ENCODE measurements at regions not wholly inside any gene's neighbourhood (a gene's known extent, or its start where the extent isn't known, plus 50 kb on each side); places are given as distances from the start of the nearest gene placed in this dataset.

- TF ChIP-seq POLR2A (IDR thresholded peaks at IDR 0.05; ENCODE audit: low read depth, low read length) (no peak), POLR2AphosphoS5 (IDR thresholded peaks at IDR 0.05; ENCODE audit: low read depth, low read length) (no peak), TAF1 (IDR thresholded peaks at IDR 0.05; ENCODE audit: borderline replicate concordance, low read depth, low read length) (no peak)
These were observed 2522.1 kb downstream of the ARAP2 start for GRCh38 chr4:33722254-33722653.
